GM12891 (cell line): ENCODE measurements at regions not wholly inside any gene's neighbourhood (a gene's known extent, or its start where the extent isn't known, plus 50 kb on each side); places are given as distances from the start of the nearest gene placed in this dataset.

Experiments used
- PAX5 ChIP-seq: IDR thresholded peaks from 2 replicates; pipeline ENCODE4 v1.6.1; 2011; ENCODE audit warnings: low read length, moderate library complexity, mild to moderate bottlenecking; ENCODE audit not compliant: insufficient read depth, severe bottlenecking
- POLR2A ChIP-seq: IDR thresholded peaks from 2 replicates; pipeline ENCODE4 v1.6.1; 2011; ENCODE audit warnings: low read depth, low read length, control low read depth
- POLR2AphosphoS5 ChIP-seq: IDR thresholded peaks from 2 replicates; pipeline ENCODE4 v1.6.1; 2011; ENCODE audit warnings: low read depth, low read length, control low read depth
- POU2F2 ChIP-seq: IDR thresholded peaks from 2 replicates; pipeline ENCODE4 v1.6.1; 2011; ENCODE audit warnings: low read depth, mild to moderate bottlenecking, control low read depth, low read length, moderate library complexity
- SPI1 ChIP-seq: IDR thresholded peaks from 2 replicates; pipeline ENCODE4 v1.6.1; 2011; ENCODE audit warnings: low read depth, low read length, control low read depth
- TAF1 ChIP-seq: IDR thresholded peaks from 2 replicates; pipeline ENCODE4 v1.6.1; 2011; ENCODE audit warnings: low read depth, low read length, control low read depth

- TF ChIP-seq POLR2A (no peak), POLR2AphosphoS5 (no peak), TAF1 (no peak), SPI1 (no peak), PAX5 (no peak), POU2F2 (no peak)
Measured at GRCh38 chr1:177340601-177341067, 169.9 kb downstream of the BRINP2 start.
